ENCODE measurements at regions not wholly inside any gene's neighbourhood (a gene's known extent, or its start where the extent isn't known, plus 50 kb on each side); places are given as distances from the start of the nearest gene placed in this dataset.

- TF ChIP-seq POLR2A (IDR thresholded peaks at IDR 0.05): no peak
- TF ChIP-seq CTCF (IDR thresholded peaks at IDR 0.05): no peak
- no peak for TF ChIP-seq POLR2AphosphoS5 (IDR thresholded peaks at IDR 0.05)
- TF ChIP-seq EP300 (IDR thresholded peaks at IDR 0.05): no peak
These were observed 282.1 kb upstream of the BRINP3 start for GRCh38 chr1:190759807-190760206.
